A673 (cell line): ENCODE measurements at regions not wholly inside any gene's neighbourhood (a gene's known extent, or its start where the extent isn't known, plus 50 kb on each side); places are given as distances from the start of the nearest gene placed in this dataset.

Experiments used
- BruUV-seq: library from RNA; stranded (reverse); fragments of 400-500 nt; replicated peaks from 2 replicates; lab custom pipeline; 2021; lab: Mats Ljungman, UMichigan
- CTCF ChIA-PET: fragments of 300-600 bp; sonication (Branson Sonifier 250); formaldehyde crosslinking; loops from one replicate; lab custom pipeline; 2022; ENCODE audit warnings: antibody characterized with exemption; lab: Charles Lee
- POLR2A ChIA-PET: fragments of 300-600 bp; sonication (Branson Sonifier 250); formaldehyde crosslinking; loops from one replicate; lab custom pipeline; 2022; ENCODE audit warnings: antibody characterized with exemption; ENCODE audit not compliant: low non-redundant PET; lab: Charles Lee
- DNase-seq: peaks from one replicate; pipeline ENCODE4 v3.0.0-alpha.2; 2015; ENCODE audit warnings: low spot score
- H3K27ac ChIP-seq: fragments of 200-600 bp; sonication (generic); 2 replicates; pipeline ENCODE4 v1.5.1; 2016; ENCODE audit warnings: mixed run types, low read depth, mild to moderate bottlenecking, mixed read lengths, antibody characterized with exemption, low read length; ENCODE audit not compliant: poor library complexity, severe bottlenecking
- H3K27me3 ChIP-seq: fragments of 200-600 bp; sonication (generic); replicated peaks from 2 replicates; pipeline ENCODE4 v1.6.1; 2017; ENCODE audit warnings: mixed run types, low read depth, mild to moderate bottlenecking, mixed read lengths, antibody characterized with exemption, low read length; ENCODE audit not compliant: insufficient read depth, poor library complexity
- H3K36me3 ChIP-seq: fragments of 200-600 bp; sonication (generic); 2 replicates; pipeline ENCODE4 v1.6.1; 2016; ENCODE audit warnings: mixed run types, mild to moderate bottlenecking, mixed read lengths, antibody characterized with exemption, low read length; ENCODE audit not compliant: insufficient read depth, poor library complexity, severe bottlenecking
- H3K4me1 ChIP-seq: fragments of 200-600 bp; sonication (generic); 2 replicates; pipeline ENCODE4 v1.6.1; 2017; ENCODE audit warnings: mixed run types, mild to moderate bottlenecking, mixed read lengths, antibody characterized with exemption, low read length; ENCODE audit not compliant: insufficient read depth, poor library complexity, severe bottlenecking
- H3K4me3 ChIP-seq: fragments of 200-600 bp; sonication (generic); 2 replicates; pipeline ENCODE4 v1.5.1; 2016; ENCODE audit warnings: low read depth, mixed run types, mild to moderate bottlenecking, mixed read lengths, low read length; ENCODE audit not compliant: poor library complexity, severe bottlenecking
- H3K9me3 ChIP-seq: fragments of 200-600 bp; sonication (generic); 2 replicates; pipeline ENCODE4 v1.6.1; 2016; ENCODE audit warnings: mixed run types, low read depth, mild to moderate bottlenecking, mixed read lengths, antibody characterized with exemption, low read length; ENCODE audit not compliant: poor library complexity, severe bottlenecking
- CTCF ChIP-seq: fragments of 300-800, 200-600 bp; sonication (generic); conservative IDR thresholded peaks from 2 replicates; pipeline ENCODE4 v1.5.1; 2017; ENCODE audit warnings: low read depth, mild to moderate bottlenecking, antibody characterized with exemption, low read length, moderate library complexity, mixed read lengths
- EZH2 ChIP-seq: fragments of 200-600 bp; sonication (generic); IDR thresholded peaks from 2 replicates; pipeline ENCODE4 v1.6.1; 2017; ENCODE audit warnings: borderline replicate concordance, low read depth, mild to moderate bottlenecking, mixed read lengths, antibody characterized with exemption, low read length; ENCODE audit not compliant: poor library complexity, severe bottlenecking
- intact Hi-C: fragments of 100-400 bp; cut with micrococcal nuclease; formaldehyde crosslinking; loops from one replicate; pipeline ENCODE4 v1.10.0; 2022; ENCODE audit not compliant: unreplicated experiment

GRCh38 chr12:115060477-115061168 is 376.6 kb upstream of the TBX3 start:
- H3K36me3 ChIP-seq = no peaks in the 10 kb centered on the region
- H3K4me1 ChIP-seq = no peaks in the 10 kb centered on the region
- POLR2A ChIA-PET = no interaction called here
- H3K4me3 ChIP-seq = no peak overlapping the region
- H3K27me3 ChIP-seq = no peaks in the 10 kb centered on the region
- H3K9me3 ChIP-seq = peaks cover under 1% of the 10 kb centered on the region
- TF ChIP-seq CTCF = no peak
- TF ChIP-seq EZH2 = no peak
- no TSS peak for BruUV-seq
- CTCF ChIA-PET = no interaction called here
- intact Hi-C loops = no loop called here
- DNase-seq = no peak
- no peak overlapping the region for H3K27ac ChIP-seq

GRCh38 chr12:115057445-115057844 is 373.5 kb upstream of the TBX3 start:
- H3K4me1 ChIP-seq = no peaks in the 10 kb centered on the region
- no peaks in the 10 kb centered on the region for H3K9me3 ChIP-seq
- intact Hi-C loops = no loop called here
- H3K4me3 ChIP-seq = no peak overlapping the region
- CTCF ChIA-PET = no interaction called here
- H3K27me3 ChIP-seq = no peaks in the 10 kb centered on the region
- no peaks in the 10 kb centered on the region for H3K36me3 ChIP-seq
- no peak overlapping the region for H3K27ac ChIP-seq
- TF ChIP-seq CTCF (no peak), EZH2 (no peak)
- DNase-seq = no peak
- POLR2A ChIA-PET = no interaction called here
- BruUV-seq = no TSS peak

GRCh38 chr12:115051378-115051777 is 367.4 kb upstream of the TBX3 start:
- Histone ChIP-seq H3K4me3 (no peak overlapping the region), H3K4me1 (no peaks in the 10 kb centered on the region), H3K27me3 (no peaks in the 10 kb centered on the region), H3K36me3 (no peaks in the 10 kb centered on the region), H3K9me3 (no peaks in the 10 kb centered on the region), H3K27ac (no peak overlapping the region)
- BruUV-seq = no TSS peak
- no peak for DNase-seq
- intact Hi-C loops = no loop called here
- ChIA-PET CTCF (no interaction called here), POLR2A (no interaction called here)
- no peak for TF ChIP-seq EZH2
- no peak for TF ChIP-seq CTCF
